ENCODE measurements at regions not wholly inside any gene's neighbourhood (a gene's known extent, or its start where the extent isn't known, plus 50 kb on each side); places are given as distances from the start of the nearest gene placed in this dataset.
"Not testable (repeated sequence)": the region's sequence is repeated elsewhere in the genome, so short reads cannot be mapped to it uniquely, and the experiment has no call there.

GRCh38 chr5:159493696-159494095 lies 163.4 kb upstream of the IL12B start:
- in situ Hi-C loops (cut with HindIII; ENCODE audit: low sequenced_read_pairs), result no loop called here

- in situ Hi-C loops (cut with HindIII; ENCODE audit: low sequenced_read_pairs), result loop anchor here (5.0 kb wide), 1 partner anchor 56 kb away; no protein-coding TSS in a partner anchor
These were observed 166.5 kb upstream of the IL12B start for GRCh38 chr5:159496773-159497172.

GRCh38 chr5:159497221-159497620 lies 166.9 kb upstream of the IL12B start:
- in situ Hi-C loops (cut with HindIII; ENCODE audit: low sequenced_read_pairs), result loop anchor here (5.0 kb wide), 1 partner anchor 55 kb away; no protein-coding TSS in a partner anchor

- in situ Hi-C loops (cut with HindIII; ENCODE audit: low sequenced_read_pairs), result loop anchor here (5.0 kb wide), 1 partner anchor 54 kb away; no protein-coding TSS in a partner anchor
These were observed 168.3 kb upstream of the IL12B start for GRCh38 chr5:159498630-159499029.

GRCh38 chr5:159502116-159502515 lies 171.8 kb upstream of the IL12B start:
- in situ Hi-C loops (cut with HindIII; ENCODE audit: low sequenced_read_pairs), result not testable (repeated sequence)

- in situ Hi-C loops (cut with HindIII; ENCODE audit: low sequenced_read_pairs), result no loop called here
These were observed 172.9 kb upstream of the IL12B start for GRCh38 chr5:159503236-159503635.

- in situ Hi-C loops (cut with HindIII; ENCODE audit: low sequenced_read_pairs), result no loop called here
These were observed 174.0 kb upstream of the IL12B start for GRCh38 chr5:159504106-159504856.

- in situ Hi-C loops (cut with HindIII; ENCODE audit: low sequenced_read_pairs), result no loop called here
These were observed 174.6 kb upstream of the IL12B start for GRCh38 chr5:159504857-159505304.

GRCh38 chr5:159507055-159507454 lies 176.8 kb upstream of the IL12B start:
- in situ Hi-C loops (cut with HindIII; ENCODE audit: low sequenced_read_pairs), result no loop called here

- in situ Hi-C loops (cut with HindIII; ENCODE audit: low sequenced_read_pairs), result no loop called here
These were observed 177.4 kb upstream of the IL12B start for GRCh38 chr5:159507661-159508060.

GRCh38 chr5:159508344-159508743 lies 178.1 kb upstream of the IL12B start:
- in situ Hi-C loops (cut with HindIII; ENCODE audit: low sequenced_read_pairs), result no loop called here

GRCh38 chr5:159509002-159509660 lies 178.8 kb upstream of the IL12B start:
- in situ Hi-C loops (cut with HindIII; ENCODE audit: low sequenced_read_pairs), result no loop called here

- in situ Hi-C loops (cut with HindIII; ENCODE audit: low sequenced_read_pairs), result no loop called here
These were observed 180.0 kb upstream of the IL12B start for GRCh38 chr5:159510282-159510681.

GRCh38 chr5:159511570-159511969 lies 181.3 kb upstream of the IL12B start:
- in situ Hi-C loops (cut with HindIII; ENCODE audit: low sequenced_read_pairs), result no loop called here

GRCh38 chr5:159512064-159512463 lies 181.8 kb upstream of the IL12B start:
- in situ Hi-C loops (cut with HindIII; ENCODE audit: low sequenced_read_pairs), result no loop called here

GRCh38 chr5:159514229-159514810 lies 184.0 kb upstream of the IL12B start:
- in situ Hi-C loops (cut with HindIII; ENCODE audit: low sequenced_read_pairs), result no loop called here

- in situ Hi-C loops (cut with HindIII; ENCODE audit: low sequenced_read_pairs), result no loop called here
These were observed 184.9 kb upstream of the IL12B start for GRCh38 chr5:159515197-159515596.

GRCh38 chr5:159515909-159516415 lies 185.7 kb upstream of the IL12B start:
- in situ Hi-C loops (cut with HindIII; ENCODE audit: low sequenced_read_pairs), result no loop called here

GRCh38 chr5:159518371-159518770 lies 188.1 kb upstream of the IL12B start:
- in situ Hi-C loops (cut with HindIII; ENCODE audit: low sequenced_read_pairs), result no loop called here

GRCh38 chr5:159519365-159519764 lies 189.1 kb upstream of the IL12B start:
- in situ Hi-C loops (cut with HindIII; ENCODE audit: low sequenced_read_pairs), result no loop called here

GRCh38 chr5:159522841-159523240 lies 192.6 kb upstream of the IL12B start:
- in situ Hi-C loops (cut with HindIII; ENCODE audit: low sequenced_read_pairs), result no loop called here

GRCh38 chr5:159524279-159524678 lies 194.0 kb upstream of the IL12B start:
- in situ Hi-C loops (cut with HindIII; ENCODE audit: low sequenced_read_pairs), result not testable (repeated sequence)
